Nephron (organoid): ENCODE measurements at regions not wholly inside any gene's neighbourhood (a gene's known extent, or its start where the extent isn't known, plus 50 kb on each side); places are given as distances from the start of the nearest gene placed in this dataset.

Experiments
- H3K27ac Mint-ChIP-seq, 3 experiments: 2 replicates each; pipeline ENCODE4 v1.8.0; 2020; ENCODE audit warnings: mixed read lengths in 3 of 3, mild to moderate bottlenecking in 2 of 3, moderate library complexity in 1 of 3
- H3K27me3 Mint-ChIP-seq: 2 replicates; pipeline ENCODE4 v1.8.0; 2021; ENCODE audit warnings: low read depth, mild to moderate bottlenecking, moderate library complexity, mixed read lengths
- H3K36me3 Mint-ChIP-seq: 2 replicates; pipeline ENCODE4 v1.8.0; 2020; ENCODE audit warnings: low read depth, mixed read lengths
- H3K4me1 Mint-ChIP-seq: 2 replicates; pipeline ENCODE4 v1.8.0; 2020; ENCODE audit warnings: mixed read lengths
- H3K4me3 Mint-ChIP-seq, 3 experiments: 2 replicates each; pipeline ENCODE4 v1.8.0; 2020; ENCODE audit warnings: mild to moderate bottlenecking in 3 of 3, mixed read lengths in 3 of 3, moderate library complexity in 2 of 3
- H3K9me3 Mint-ChIP-seq: 2 replicates; pipeline ENCODE4 v1.8.0; 2020; ENCODE audit warnings: mixed read lengths
- CTCF ChIP-seq, 3 experiments: fragments of 200-600 bp; sonication (generic); IDR thresholded peaks; one replicate each; pipeline ENCODE4 v1.5.0; 2021; ENCODE audit warnings: antibody characterized with exemption in 3 of 3; ENCODE audit not compliant: unreplicated experiment in 3 of 3

GRCh38 chr5:91269198-91269597 is 113.9 kb downstream of the ARRDC3 start:
- peaks cover 16% of the 10 kb centered on the region for H3K4me1 Mint-ChIP-seq
- TF ChIP-seq CTCF (IDR thresholded peaks at IDR 0.05; ENCODE audit: unreplicated experiment in 3 of 3) = no peak

GRCh38 chr5:91266184-91266705 is 116.9 kb downstream of the ARRDC3 start:
- H3K27ac Mint-ChIP-seq = no peak overlapping the region
- H3K4me3 Mint-ChIP-seq = no peak overlapping the region
- H3K27me3 Mint-ChIP-seq = peaks cover 3% of the 10 kb centered on the region
- H3K36me3 Mint-ChIP-seq = no peaks in the 10 kb centered on the region
- no peaks in the 10 kb centered on the region for H3K9me3 Mint-ChIP-seq
- no peak for TF ChIP-seq CTCF (IDR thresholded peaks at IDR 0.05; ENCODE audit: unreplicated experiment in 3 of 3)
- peaks cover 17% of the 10 kb centered on the region for H3K4me1 Mint-ChIP-seq

More at GRCh38 chr5:91269198-91269597, 113.9 kb downstream of the ARRDC3 start:
- peaks cover 3% of the 10 kb centered on the region for H3K27me3 Mint-ChIP-seq
- H3K27ac Mint-ChIP-seq = no peak overlapping the region
- no peaks in the 10 kb centered on the region for H3K36me3 Mint-ChIP-seq
- H3K9me3 Mint-ChIP-seq = peaks cover 2% of the 10 kb centered on the region
- H3K4me3 Mint-ChIP-seq = no peak overlapping the region

GRCh38 chr5:91264311-91265051 is 118.6 kb downstream of the ARRDC3 start:
- Mint-ChIP-seq H3K36me3 (no peaks in the 10 kb centered on the region), H3K4me1 (peaks cover 17% of the 10 kb centered on the region), H3K4me3 (no peak overlapping the region), H3K27me3 (peaks cover 3% of the 10 kb centered on the region), H3K27ac (no peak overlapping the region), H3K9me3 (no peaks in the 10 kb centered on the region)
- no peak for TF ChIP-seq CTCF (IDR thresholded peaks at IDR 0.05; ENCODE audit: unreplicated experiment in 3 of 3)

GRCh38 chr5:91263898-91264297 is 119.2 kb downstream of the ARRDC3 start:
- no peaks in the 10 kb centered on the region for H3K36me3 Mint-ChIP-seq
- H3K4me1 Mint-ChIP-seq = peaks cover 17% of the 10 kb centered on the region
- peaks cover 3% of the 10 kb centered on the region for H3K27me3 Mint-ChIP-seq
- H3K4me3 Mint-ChIP-seq = no peak overlapping the region
- no peak for TF ChIP-seq CTCF (IDR thresholded peaks at IDR 0.05; ENCODE audit: unreplicated experiment in 3 of 3)
- no peaks in the 10 kb centered on the region for H3K9me3 Mint-ChIP-seq
- no peak overlapping the region for H3K27ac Mint-ChIP-seq

GRCh38 chr5:91257301-91257700 is 125.8 kb downstream of the ARRDC3 start:
- TF ChIP-seq CTCF (IDR thresholded peaks at IDR 0.05; ENCODE audit: unreplicated experiment in 3 of 3) = no peak
- Mint-ChIP-seq H3K9me3 (no peaks in the 10 kb centered on the region), H3K4me1 (peaks cover 4% of the 10 kb centered on the region)

GRCh38 chr5:91256142-91256524 is 127.0 kb downstream of the ARRDC3 start:
- no peak overlapping the region for H3K4me3 Mint-ChIP-seq
- H3K4me1 Mint-ChIP-seq = peaks cover 4% of the 10 kb centered on the region
- H3K9me3 Mint-ChIP-seq = no peaks in the 10 kb centered on the region
- H3K36me3 Mint-ChIP-seq = no peaks in the 10 kb centered on the region
- no peak for TF ChIP-seq CTCF (IDR thresholded peaks at IDR 0.05; ENCODE audit: unreplicated experiment in 3 of 3)
- H3K27me3 Mint-ChIP-seq = no peaks in the 10 kb centered on the region
- H3K27ac Mint-ChIP-seq = no peak overlapping the region

More at GRCh38 chr5:91257301-91257700, 125.8 kb downstream of the ARRDC3 start:
- H3K27me3 Mint-ChIP-seq = no peaks in the 10 kb centered on the region
- H3K36me3 Mint-ChIP-seq = no peaks in the 10 kb centered on the region
- H3K4me3 Mint-ChIP-seq = no peak overlapping the region
- peak overlapping the region in 2 of 3 experiments; percentile 32 to 57 for H3K27ac Mint-ChIP-seq
